Limb (tissue), 2 donors: ENCODE measurements at regions not wholly inside any gene's neighbourhood (a gene's known extent, or its start where the extent isn't known, plus 50 kb on each side); places are given as distances from the start of the nearest gene placed in this dataset.
"Not testable (repeated sequence)": the region's sequence is repeated elsewhere in the genome, so short reads cannot be mapped to it uniquely, and the experiment has no call there.

Experiments
- DNase-seq, 2 donors: peaks; one replicate each; pipeline ENCODE4 v3.0.0-alpha.2; 2016; ENCODE audit errors: extremely low spot score in 2 of 2

- DNase-seq = no peak
Observed at GRCh38 chr1:30164693-30165092, 558.7 kb downstream of the MATN1 start.

- DNase-seq = no peak
Observed at GRCh38 chr1:30162565-30162964, 560.8 kb downstream of the MATN1 start.

GRCh38 chr1:30161953-30162352, 561.4 kb downstream of the MATN1 start:
- no peak for DNase-seq

- no peak for DNase-seq
Observed at GRCh38 chr1:30160999-30161689, 562.2 kb downstream of the MATN1 start.

GRCh38 chr1:30159015-30159414, 564.4 kb downstream of the MATN1 start:
- DNase-seq = no peak

- not testable (repeated sequence) for DNase-seq
Observed at GRCh38 chr1:30155698-30156097, 567.7 kb downstream of the MATN1 start.

- DNase-seq = not testable (repeated sequence)
Observed at GRCh38 chr1:30155253-30155652, 568.1 kb downstream of the MATN1 start.

GRCh38 chr1:30153743-30154449, 569.5 kb downstream of the MATN1 start:
- DNase-seq = no peak

GRCh38 chr1:30151826-30152225, 571.6 kb downstream of the MATN1 start:
- no peak for DNase-seq

- DNase-seq = no peak
Observed at GRCh38 chr1:30151119-30151518, 572.3 kb downstream of the MATN1 start.

GRCh38 chr1:30149226-30149625, 574.2 kb downstream of the MATN1 start:
- no peak for DNase-seq

GRCh38 chr1:30148676-30149075, 574.7 kb downstream of the MATN1 start:
- no peak for DNase-seq

- DNase-seq = no peak
Observed at GRCh38 chr1:30147188-30147587, 576.2 kb downstream of the MATN1 start.

- DNase-seq = no peak
Observed at GRCh38 chr1:30146448-30146847, 576.9 kb downstream of the MATN1 start.

GRCh38 chr1:30145723-30146303, 577.6 kb downstream of the MATN1 start:
- DNase-seq = no peak

- no peak for DNase-seq
Observed at GRCh38 chr1:30144831-30145230, 578.6 kb downstream of the MATN1 start.

- no peak for DNase-seq
Observed at GRCh38 chr1:30143517-30143916, 579.9 kb downstream of the MATN1 start.

- no peak for DNase-seq
Observed at GRCh38 chr1:30140566-30140965, 582.8 kb downstream of the MATN1 start.

GRCh38 chr1:30138891-30139290, 584.5 kb downstream of the MATN1 start:
- no peak for DNase-seq

- DNase-seq = no peak
Observed at GRCh38 chr1:30137001-30137400, 586.4 kb downstream of the MATN1 start.

GRCh38 chr1:30135698-30136097, 587.7 kb downstream of the MATN1 start:
- DNase-seq = peak in 1 of 2 donors; percentile 18

- peak in 1 of 2 donors; percentile 13 for DNase-seq
Observed at GRCh38 chr1:30134466-30135217, 588.7 kb downstream of the MATN1 start.
